ENCODE measurements at regions not wholly inside any gene's neighbourhood (a gene's known extent, or its start where the extent isn't known, plus 50 kb on each side); places are given as distances from the start of the nearest gene placed in this dataset.

DNA sequence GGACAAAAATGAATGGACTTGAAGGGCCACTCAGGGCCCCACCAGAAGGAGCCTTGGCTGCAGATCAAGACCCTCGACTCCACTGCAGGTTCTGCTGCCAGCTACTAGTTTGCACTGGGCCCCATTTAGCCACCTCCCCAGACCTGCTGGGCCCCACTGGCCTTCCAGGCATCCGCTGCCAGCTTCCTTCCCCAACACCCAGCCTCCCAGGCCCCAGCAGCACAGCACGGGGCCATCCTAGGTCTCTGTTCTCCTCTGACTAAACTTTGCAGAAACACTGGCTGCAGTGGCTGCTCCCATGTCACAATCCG, 277.4 kb upstream of the KLF14 start:
- Histone ChIP-seq H3K4me3 (no peak overlapping the region), H3K9me3 (no peaks in the 10 kb centered on the region), H3K4me1 (peaks cover 0 to 67% (median 20%) of the 10 kb centered on the region in 4 donors), H3K27ac (peak overlapping the region; percentile 24 to 65 (median 63)), H3K36me3 (no peaks in the 10 kb centered on the region), H3K27me3 (no peaks in the 10 kb centered on the region)
- intact Hi-C loops (cut with DNase I), result no loop called here
- DNase-seq (peak in 1 of 3 donors; percentile 43), ATAC-seq (peak; percentile 19 to 53 (median 46))
- 39% methylated on average over 2 of the region's 4 CpGs for WGBS (ENCODE audit: insufficient coverage, low coverage, low lambda C conversion rate, missing lambda C conversion rate)
- no peak for TF ChIP-seq POLR2A (IDR thresholded peaks at IDR 0.05)
- TF ChIP-seq, protein P1, sequence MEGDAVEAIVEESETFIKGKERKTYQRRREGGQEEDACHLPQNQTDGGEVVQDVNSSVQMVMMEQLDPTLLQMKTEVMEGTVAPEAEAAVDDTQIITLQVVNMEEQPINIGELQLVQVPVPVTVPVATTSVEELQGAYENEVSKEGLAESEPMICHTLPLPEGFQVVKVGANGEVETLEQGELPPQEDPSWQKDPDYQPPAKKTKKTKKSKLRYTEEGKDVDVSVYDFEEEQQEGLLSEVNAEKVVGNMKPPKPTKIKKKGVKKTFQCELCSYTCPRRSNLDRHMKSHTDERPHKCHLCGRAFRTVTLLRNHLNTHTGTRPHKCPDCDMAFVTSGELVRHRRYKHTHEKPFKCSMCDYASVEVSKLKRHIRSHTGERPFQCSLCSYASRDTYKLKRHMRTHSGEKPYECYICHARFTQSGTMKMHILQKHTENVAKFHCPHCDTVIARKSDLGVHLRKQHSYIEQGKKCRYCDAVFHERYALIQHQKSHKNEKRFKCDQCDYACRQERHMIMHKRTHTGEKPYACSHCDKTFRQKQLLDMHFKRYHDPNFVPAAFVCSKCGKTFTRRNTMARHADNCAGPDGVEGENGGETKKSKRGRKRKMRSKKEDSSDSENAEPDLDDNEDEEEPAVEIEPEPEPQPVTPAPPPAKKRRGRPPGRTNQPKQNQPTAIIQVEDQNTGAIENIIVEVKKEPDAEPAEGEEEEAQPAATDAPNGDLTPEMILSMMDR (IDR thresholded peaks at IDR 0.05), result no peak

DNA sequence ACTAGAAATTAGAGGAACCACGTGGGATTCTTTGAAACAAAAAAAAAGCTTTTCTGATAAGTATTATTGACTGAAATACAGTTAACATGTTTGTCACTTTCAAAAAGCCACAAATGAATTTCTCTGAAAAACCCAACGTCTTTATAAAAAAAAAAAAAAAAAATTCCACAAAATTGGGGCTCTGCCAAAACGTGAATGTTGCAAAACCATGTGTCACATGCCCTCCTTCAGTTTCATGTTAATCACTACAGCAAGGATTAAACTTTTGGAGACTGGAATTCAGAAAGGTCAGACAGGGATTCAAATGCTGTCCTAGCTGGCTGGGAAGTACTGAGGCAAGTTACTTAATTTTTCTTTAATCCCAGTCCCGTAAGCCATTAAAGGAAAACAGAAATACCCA, 278.0 kb upstream of the KLF14 start:
- Histone ChIP-seq H3K4me3 (no peak overlapping the region), H3K27ac (peak overlapping the region; percentile 24 to 71 (median 67)), H3K4me1 (peaks cover 0 to 70% (median 20%) of the 10 kb centered on the region in 4 donors), H3K27me3 (no peaks in the 10 kb centered on the region), H3K36me3 (no peaks in the 10 kb centered on the region), H3K9me3 (no peaks in the 10 kb centered on the region)
- peak; percentile 56 to 71 (median 68) for ATAC-seq
- 5% methylated on average over 4 of the region's 4 CpGs for WGBS (ENCODE audit: insufficient coverage, low coverage, low lambda C conversion rate, missing lambda C conversion rate)
- no peak for DNase-seq
- TF ChIP-seq, protein P1 (IDR thresholded peaks at IDR 0.05), result no peak
- no peak for TF ChIP-seq POLR2A (IDR thresholded peaks at IDR 0.05)
- intact Hi-C loops (cut with DNase I), result no loop called here

DNA sequence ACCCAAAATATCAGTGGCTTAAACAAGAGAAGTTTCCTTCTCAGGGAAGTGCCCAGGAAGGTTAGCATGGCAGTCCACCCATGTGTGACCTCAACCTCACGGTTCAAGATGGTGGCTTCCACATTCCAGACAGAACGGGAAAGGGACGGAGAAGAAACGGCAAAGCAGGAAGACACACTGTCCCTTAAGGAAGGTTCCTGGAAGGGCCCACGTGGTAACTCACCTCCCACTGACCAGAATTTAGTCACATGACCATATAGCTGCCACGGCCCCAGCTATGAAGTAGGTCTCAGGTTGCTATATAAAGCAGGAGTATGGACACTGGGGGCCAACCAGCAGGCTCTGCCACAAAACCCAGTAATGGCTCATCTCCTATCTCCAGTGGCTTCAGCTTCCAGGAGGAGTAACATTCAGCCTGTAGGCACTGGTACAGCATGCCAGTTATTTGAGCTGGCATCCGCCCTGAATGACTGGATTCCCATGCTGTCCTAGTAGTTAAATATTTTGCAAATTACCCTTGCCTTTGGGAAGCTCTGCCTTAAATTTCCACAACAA, 278.5 kb upstream of the KLF14 start:
- no peaks in the 10 kb centered on the region for H3K27me3 ChIP-seq
- WGBS (ENCODE audit: insufficient coverage, low coverage, low lambda C conversion rate, missing lambda C conversion rate), result 82% methylated on average over 3 of the region's 7 CpGs
- intact Hi-C loops (cut with DNase I), result no loop called here
- H3K27ac ChIP-seq, result peak overlapping the region; percentile 14 to 71 (median 67)
- H3K9me3 ChIP-seq, result no peaks in the 10 kb centered on the region
- no peak for DNase-seq
- no peak for TF ChIP-seq POLR2A (IDR thresholded peaks at IDR 0.05)
- TF ChIP-seq, protein P1 (IDR thresholded peaks at IDR 0.05), result no peak
- H3K4me1 ChIP-seq, result peaks cover 0 to 66% (median 20%) of the 10 kb centered on the region in 4 donors
- H3K4me3 ChIP-seq, result no peak overlapping the region
- ATAC-seq, result peak; percentile 33 to 49 (median 46)
- no peaks in the 10 kb centered on the region for H3K36me3 ChIP-seq

DNA sequence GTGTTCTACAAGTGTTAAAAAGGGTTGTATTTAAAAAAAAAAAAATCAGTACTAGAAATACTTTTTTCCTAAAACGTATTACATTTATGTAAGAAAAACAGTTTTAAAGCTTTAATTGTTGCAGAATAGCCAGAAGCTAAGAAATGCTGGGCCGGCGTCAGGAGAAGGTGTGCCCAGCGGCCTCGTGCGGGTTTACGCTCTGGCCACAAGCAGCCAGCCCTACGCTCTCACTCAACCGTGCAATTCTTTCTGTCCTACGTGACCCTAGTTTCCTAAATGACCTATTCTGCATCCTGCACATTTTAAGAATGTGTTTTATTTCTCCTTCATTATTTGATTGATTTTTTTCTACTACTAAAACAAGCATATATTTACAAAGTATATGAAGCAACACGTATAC, 279.7 kb upstream of the KLF14 start:
- H3K9me3 ChIP-seq, result no peaks in the 10 kb centered on the region
- ATAC-seq (no peak), DNase-seq (no peak)
- intact Hi-C loops (cut with DNase I), result no loop called here
- 84% methylated on average over 11 of the region's 11 CpGs for WGBS (ENCODE audit: insufficient coverage, low coverage, low lambda C conversion rate, missing lambda C conversion rate)
- H3K27ac ChIP-seq, result peak overlapping the region in 1 of 3 donors; percentile 12
- H3K36me3 ChIP-seq, result no peaks in the 10 kb centered on the region
- no peaks in the 10 kb centered on the region for H3K27me3 ChIP-seq
- H3K4me3 ChIP-seq, result no peak overlapping the region
- TF ChIP-seq, protein P1 (IDR thresholded peaks at IDR 0.05), result no peak
- TF ChIP-seq POLR2A (IDR thresholded peaks at IDR 0.05), result no peak
- peaks cover 0 to 58% (median 20%) of the 10 kb centered on the region in 4 donors for H3K4me1 ChIP-seq
